ENCODE measurements at regions not wholly inside any gene's neighbourhood (a gene's known extent, or its start where the extent isn't known, plus 50 kb on each side); places are given as distances from the start of the nearest gene placed in this dataset.

DNA sequence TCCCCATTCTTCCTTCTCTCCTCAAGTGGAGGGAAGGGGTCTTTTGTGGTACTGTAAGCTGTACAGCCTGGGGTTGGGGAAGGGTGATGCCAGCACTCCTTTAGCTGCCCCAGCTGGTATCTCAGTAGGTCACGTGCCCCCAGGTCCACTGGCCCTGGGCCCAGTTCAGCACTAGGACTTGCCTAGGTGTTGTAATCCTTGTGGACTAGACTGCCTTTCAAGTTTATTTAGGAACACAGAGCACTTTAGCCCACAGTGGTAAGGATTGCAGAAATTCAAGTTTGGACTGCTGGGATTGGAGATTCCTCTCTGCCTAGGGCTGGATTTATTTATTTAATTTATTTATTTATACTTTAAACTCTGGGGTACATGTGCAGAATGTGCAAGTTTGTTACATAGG lies 569.6 kb downstream of the AACS start:
- DNase-seq (ENCODE audit: low spot score) = no peak
- Mint-ChIP-seq H3K27me3 (ENCODE audit: low read depth) (no peaks in the 10 kb centered on the region), H3K4me1 (peaks cover 8% of the 10 kb centered on the region), H3K9me3 (no peaks in the 10 kb centered on the region), H3K27ac (no peak overlapping the region), H3K4me3 (no peak overlapping the region), H3K36me3 (no peaks in the 10 kb centered on the region)
- POLR2A ChIA-PET = no interaction called here
- CTCF ChIA-PET = no interaction called here
- no peak for ATAC-seq
- TF ChIP-seq, protein P1, sequence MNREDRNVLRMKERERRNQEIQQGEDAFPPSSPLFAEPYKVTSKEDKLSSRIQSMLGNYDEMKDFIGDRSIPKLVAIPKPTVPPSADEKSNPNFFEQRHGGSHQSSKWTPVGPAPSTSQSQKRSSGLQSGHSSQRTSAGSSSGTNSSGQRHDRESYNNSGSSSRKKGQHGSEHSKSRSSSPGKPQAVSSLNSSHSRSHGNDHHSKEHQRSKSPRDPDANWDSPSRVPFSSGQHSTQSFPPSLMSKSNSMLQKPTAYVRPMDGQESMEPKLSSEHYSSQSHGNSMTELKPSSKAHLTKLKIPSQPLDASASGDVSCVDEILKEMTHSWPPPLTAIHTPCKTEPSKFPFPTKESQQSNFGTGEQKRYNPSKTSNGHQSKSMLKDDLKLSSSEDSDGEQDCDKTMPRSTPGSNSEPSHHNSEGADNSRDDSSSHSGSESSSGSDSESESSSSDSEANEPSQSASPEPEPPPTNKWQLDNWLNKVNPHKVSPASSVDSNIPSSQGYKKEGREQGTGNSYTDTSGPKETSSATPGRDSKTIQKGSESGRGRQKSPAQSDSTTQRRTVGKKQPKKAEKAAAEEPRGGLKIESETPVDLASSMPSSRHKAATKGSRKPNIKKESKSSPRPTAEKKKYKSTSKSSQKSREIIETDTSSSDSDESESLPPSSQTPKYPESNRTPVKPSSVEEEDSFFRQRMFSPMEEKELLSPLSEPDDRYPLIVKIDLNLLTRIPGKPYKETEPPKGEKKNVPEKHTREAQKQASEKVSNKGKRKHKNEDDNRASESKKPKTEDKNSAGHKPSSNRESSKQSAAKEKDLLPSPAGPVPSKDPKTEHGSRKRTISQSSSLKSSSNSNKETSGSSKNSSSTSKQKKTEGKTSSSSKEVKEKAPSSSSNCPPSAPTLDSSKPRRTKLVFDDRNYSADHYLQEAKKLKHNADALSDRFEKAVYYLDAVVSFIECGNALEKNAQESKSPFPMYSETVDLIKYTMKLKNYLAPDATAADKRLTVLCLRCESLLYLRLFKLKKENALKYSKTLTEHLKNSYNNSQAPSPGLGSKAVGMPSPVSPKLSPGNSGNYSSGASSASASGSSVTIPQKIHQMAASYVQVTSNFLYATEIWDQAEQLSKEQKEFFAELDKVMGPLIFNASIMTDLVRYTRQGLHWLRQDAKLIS (CRISPR knock-in tag; IDR thresholded peaks at IDR 0.05; ENCODE audit: borderline replicate concordance) = no peak
- TF ChIP-seq HMGA2 (CRISPR knock-in tag; IDR thresholded peaks at IDR 0.05) = no peak
- TF ChIP-seq ZNF263 (CRISPR knock-in tag; IDR thresholded peaks at IDR 0.05; ENCODE audit: low read depth) = no peak
- TF ChIP-seq ELF4 (CRISPR knock-in tag; IDR thresholded peaks at IDR 0.05; ENCODE audit: low read depth) = no peak
- TF ChIP-seq, protein P2, sequence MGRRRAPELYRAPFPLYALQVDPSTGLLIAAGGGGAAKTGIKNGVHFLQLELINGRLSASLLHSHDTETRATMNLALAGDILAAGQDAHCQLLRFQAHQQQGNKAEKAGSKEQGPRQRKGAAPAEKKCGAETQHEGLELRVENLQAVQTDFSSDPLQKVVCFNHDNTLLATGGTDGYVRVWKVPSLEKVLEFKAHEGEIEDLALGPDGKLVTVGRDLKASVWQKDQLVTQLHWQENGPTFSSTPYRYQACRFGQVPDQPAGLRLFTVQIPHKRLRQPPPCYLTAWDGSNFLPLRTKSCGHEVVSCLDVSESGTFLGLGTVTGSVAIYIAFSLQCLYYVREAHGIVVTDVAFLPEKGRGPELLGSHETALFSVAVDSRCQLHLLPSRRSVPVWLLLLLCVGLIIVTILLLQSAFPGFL (CRISPR knock-in tag; IDR thresholded peaks at IDR 0.05; ENCODE audit: borderline replicate concordance) = no peak
- TF ChIP-seq NFE2L1 (CRISPR knock-in tag; IDR thresholded peaks at IDR 0.05) = no peak
- no peak for TF ChIP-seq ESRRA (CRISPR knock-in tag; IDR thresholded peaks at IDR 0.05; ENCODE audit: borderline replicate concordance)
- TF ChIP-seq FOXK1 (CRISPR knock-in tag; IDR thresholded peaks at IDR 0.05) = no peak
- TF ChIP-seq ETV6 (CRISPR knock-in tag; IDR thresholded peaks at IDR 0.05) = no peak
- TF ChIP-seq ZNF232 (CRISPR knock-in tag; IDR thresholded peaks at IDR 0.05) = no peak
- TF ChIP-seq, protein P3, sequence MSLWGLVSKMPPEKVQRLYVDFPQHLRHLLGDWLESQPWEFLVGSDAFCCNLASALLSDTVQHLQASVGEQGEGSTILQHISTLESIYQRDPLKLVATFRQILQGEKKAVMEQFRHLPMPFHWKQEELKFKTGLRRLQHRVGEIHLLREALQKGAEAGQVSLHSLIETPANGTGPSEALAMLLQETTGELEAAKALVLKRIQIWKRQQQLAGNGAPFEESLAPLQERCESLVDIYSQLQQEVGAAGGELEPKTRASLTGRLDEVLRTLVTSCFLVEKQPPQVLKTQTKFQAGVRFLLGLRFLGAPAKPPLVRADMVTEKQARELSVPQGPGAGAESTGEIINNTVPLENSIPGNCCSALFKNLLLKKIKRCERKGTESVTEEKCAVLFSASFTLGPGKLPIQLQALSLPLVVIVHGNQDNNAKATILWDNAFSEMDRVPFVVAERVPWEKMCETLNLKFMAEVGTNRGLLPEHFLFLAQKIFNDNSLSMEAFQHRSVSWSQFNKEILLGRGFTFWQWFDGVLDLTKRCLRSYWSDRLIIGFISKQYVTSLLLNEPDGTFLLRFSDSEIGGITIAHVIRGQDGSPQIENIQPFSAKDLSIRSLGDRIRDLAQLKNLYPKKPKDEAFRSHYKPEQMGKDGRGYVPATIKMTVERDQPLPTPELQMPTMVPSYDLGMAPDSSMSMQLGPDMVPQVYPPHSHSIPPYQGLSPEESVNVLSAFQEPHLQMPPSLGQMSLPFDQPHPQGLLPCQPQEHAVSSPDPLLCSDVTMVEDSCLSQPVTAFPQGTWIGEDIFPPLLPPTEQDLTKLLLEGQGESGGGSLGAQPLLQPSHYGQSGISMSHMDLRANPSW (CRISPR knock-in tag; conservative IDR thresholded peaks at IDR 0.05; ENCODE audit: low read depth) = no peak

DNA sequence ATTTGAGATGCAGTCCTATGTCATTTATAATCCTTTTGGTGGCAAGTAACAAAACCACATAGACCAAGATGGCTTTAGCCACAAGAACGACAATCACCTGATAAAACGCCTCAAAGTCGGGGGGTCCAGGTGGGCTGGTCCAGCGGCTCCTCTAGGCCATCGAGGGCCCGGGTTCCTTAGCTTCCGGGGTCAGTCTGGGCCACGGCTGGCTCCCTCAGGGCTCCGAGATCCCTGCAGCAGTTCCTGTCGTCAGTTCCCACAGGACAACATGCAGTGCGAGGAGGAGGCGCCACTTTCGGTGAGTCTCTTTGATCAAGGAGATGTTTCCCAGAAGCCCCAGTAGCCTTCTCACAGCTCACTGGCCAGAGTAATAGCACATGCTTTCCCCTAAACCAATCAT lies 574.6 kb downstream of the AACS start:
- CTCF ChIA-PET = no interaction called here
- no peak for TF ChIP-seq NR3C1 (CRISPR knock-in tag; conservative IDR thresholded peaks at IDR 0.05; ENCODE audit: low read depth)
- Mint-ChIP-seq H3K27me3 (ENCODE audit: low read depth) (no peaks in the 10 kb centered on the region), H3K36me3 (no peaks in the 10 kb centered on the region), H3K4me1 (no peaks in the 10 kb centered on the region), H3K9me3 (no peaks in the 10 kb centered on the region), H3K4me3 (no peak overlapping the region), H3K27ac (no peak overlapping the region)
- no peak for ATAC-seq
- DNase-seq (ENCODE audit: low spot score) = no peak
- POLR2A ChIA-PET = no interaction called here

DNA sequence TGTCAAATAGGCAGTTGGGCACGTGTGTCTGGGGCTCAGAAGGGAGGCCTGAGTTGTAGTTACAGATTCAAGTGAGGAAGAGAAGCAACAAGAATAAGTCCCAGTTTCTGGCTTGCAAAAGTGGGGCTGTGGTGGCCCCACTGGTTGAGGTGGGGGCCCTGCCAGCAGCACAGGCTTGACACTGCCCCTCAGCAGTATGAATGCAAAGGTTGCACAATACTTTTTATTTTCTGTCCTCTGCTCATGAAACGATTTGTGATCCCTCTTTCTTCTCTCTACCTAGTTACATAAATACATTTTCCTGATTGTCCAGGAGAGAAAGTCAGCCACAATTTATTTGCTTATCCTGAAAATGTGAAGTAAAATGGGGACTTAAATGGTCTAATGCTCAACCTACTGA lies 577.8 kb downstream of the AACS start:
- Mint-ChIP-seq H3K4me1 (no peaks in the 10 kb centered on the region), H3K27ac (no peak overlapping the region), H3K36me3 (peaks cover 2% of the 10 kb centered on the region; the same call in 1 of the 2 replicates), H3K4me3 (no peak overlapping the region), H3K9me3 (no peaks in the 10 kb centered on the region), H3K27me3 (ENCODE audit: low read depth) (no peaks in the 10 kb centered on the region)
- POLR2A ChIA-PET = no interaction called here
- CTCF ChIA-PET = no interaction called here
- DNase-seq (ENCODE audit: low spot score) (no peak), ATAC-seq (no peak)
- no peak for TF ChIP-seq FOXJ3 (CRISPR knock-in tag; IDR thresholded peaks at IDR 0.05; ENCODE audit: borderline replicate concordance)
- no peak for TF ChIP-seq FOXP1 (CRISPR knock-in tag; IDR thresholded peaks at IDR 0.05; ENCODE audit: borderline replicate concordance)
- no peak for TF ChIP-seq ZNF232 (CRISPR knock-in tag; IDR thresholded peaks at IDR 0.05)
- no peak for TF ChIP-seq GTF2I (CRISPR knock-in tag; conservative IDR thresholded peaks at IDR 0.05)
